ENCODE measurements at regions not wholly inside any gene's neighbourhood (a gene's known extent, or its start where the extent isn't known, plus 50 kb on each side); places are given as distances from the start of the nearest gene placed in this dataset.
"Not testable (repeated sequence)": the region's sequence is repeated elsewhere in the genome, so short reads cannot be mapped to it uniquely, and the experiment has no call there.

- no peak for DNase-seq
Measured at GRCh38 chr12:28063355-28063880, 90.9 kb upstream of the PTHLH start.

GRCh38 chr12:28065374-28065773 is 92.8 kb upstream of the PTHLH start:
- DNase-seq = no peak

GRCh38 chr12:28065889-28066630 is 93.5 kb upstream of the PTHLH start:
- DNase-seq = no peak

GRCh38 chr12:28066879-28067278 is 94.3 kb upstream of the PTHLH start:
- DNase-seq = no peak

GRCh38 chr12:28068467-28068866 is 95.9 kb upstream of the PTHLH start:
- DNase-seq = no peak

- no peak for DNase-seq
Measured at GRCh38 chr12:28079539-28079938, 107.0 kb upstream of the PTHLH start.

- DNase-seq = no peak
Measured at GRCh38 chr12:28082096-28082495, 108.2 kb upstream of the CCDC91 start.

GRCh38 chr12:28083840-28084678 is 106.2 kb upstream of the CCDC91 start:
- no peak for DNase-seq

GRCh38 chr12:28086521-28087155 is 103.6 kb upstream of the CCDC91 start:
- DNase-seq = no peak

- DNase-seq = no peak
Measured at GRCh38 chr12:28088566-28089272, 101.5 kb upstream of the CCDC91 start.

GRCh38 chr12:28089338-28089737 is 100.9 kb upstream of the CCDC91 start:
- DNase-seq = no peak

GRCh38 chr12:28090835-28091234 is 99.4 kb upstream of the CCDC91 start:
- DNase-seq = no peak

- DNase-seq = no peak
Measured at GRCh38 chr12:28092396-28092795, 97.9 kb upstream of the CCDC91 start.

GRCh38 chr12:28096649-28097048 is 93.6 kb upstream of the CCDC91 start:
- no peak for DNase-seq

GRCh38 chr12:28097221-28097620 is 93.0 kb upstream of the CCDC91 start:
- no peak for DNase-seq

- DNase-seq = not testable (repeated sequence)
Measured at GRCh38 chr12:28099245-28099644, 91.0 kb upstream of the CCDC91 start.

GRCh38 chr12:28099871-28100270 is 90.4 kb upstream of the CCDC91 start:
- no peak for DNase-seq

- no peak for DNase-seq
Measured at GRCh38 chr12:28100717-28101116, 89.5 kb upstream of the CCDC91 start.

- DNase-seq = no peak
Measured at GRCh38 chr12:28104316-28104715, 85.9 kb upstream of the CCDC91 start.

GRCh38 chr12:28104903-28105864 is 85.1 kb upstream of the CCDC91 start:
- no peak for DNase-seq

- DNase-seq = no peak
Measured at GRCh38 chr12:28107679-28108078, 82.6 kb upstream of the CCDC91 start.

GRCh38 chr12:28108599-28108998 is 81.7 kb upstream of the CCDC91 start:
- DNase-seq = no peak

All from GDM1 (cell line).